ENCODE measurements at regions not wholly inside any gene's neighbourhood (a gene's known extent, or its start where the extent isn't known, plus 50 kb on each side); places are given as distances from the start of the nearest gene placed in this dataset.

DNA sequence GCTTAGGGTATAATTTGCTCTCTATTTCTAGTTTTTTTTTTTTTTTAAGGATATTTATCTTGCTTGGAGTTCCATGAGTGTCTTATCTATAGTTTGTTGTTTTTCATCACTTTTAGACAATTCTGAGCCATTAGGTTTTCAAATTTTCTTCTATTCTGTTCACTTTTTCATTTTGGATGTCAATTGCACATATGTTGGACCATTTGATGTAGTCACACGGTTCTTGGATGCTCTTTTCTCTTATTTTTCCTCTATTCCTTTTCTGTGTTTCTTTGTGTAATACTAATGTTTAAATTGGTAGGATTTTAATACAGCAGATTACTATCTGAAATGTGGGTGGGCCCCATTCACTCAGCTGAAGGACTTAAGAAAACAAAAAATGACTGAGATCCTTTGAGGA is 292.6 kb downstream of the CALCRL start (continued):
- TF ChIP-seq, protein P1, sequence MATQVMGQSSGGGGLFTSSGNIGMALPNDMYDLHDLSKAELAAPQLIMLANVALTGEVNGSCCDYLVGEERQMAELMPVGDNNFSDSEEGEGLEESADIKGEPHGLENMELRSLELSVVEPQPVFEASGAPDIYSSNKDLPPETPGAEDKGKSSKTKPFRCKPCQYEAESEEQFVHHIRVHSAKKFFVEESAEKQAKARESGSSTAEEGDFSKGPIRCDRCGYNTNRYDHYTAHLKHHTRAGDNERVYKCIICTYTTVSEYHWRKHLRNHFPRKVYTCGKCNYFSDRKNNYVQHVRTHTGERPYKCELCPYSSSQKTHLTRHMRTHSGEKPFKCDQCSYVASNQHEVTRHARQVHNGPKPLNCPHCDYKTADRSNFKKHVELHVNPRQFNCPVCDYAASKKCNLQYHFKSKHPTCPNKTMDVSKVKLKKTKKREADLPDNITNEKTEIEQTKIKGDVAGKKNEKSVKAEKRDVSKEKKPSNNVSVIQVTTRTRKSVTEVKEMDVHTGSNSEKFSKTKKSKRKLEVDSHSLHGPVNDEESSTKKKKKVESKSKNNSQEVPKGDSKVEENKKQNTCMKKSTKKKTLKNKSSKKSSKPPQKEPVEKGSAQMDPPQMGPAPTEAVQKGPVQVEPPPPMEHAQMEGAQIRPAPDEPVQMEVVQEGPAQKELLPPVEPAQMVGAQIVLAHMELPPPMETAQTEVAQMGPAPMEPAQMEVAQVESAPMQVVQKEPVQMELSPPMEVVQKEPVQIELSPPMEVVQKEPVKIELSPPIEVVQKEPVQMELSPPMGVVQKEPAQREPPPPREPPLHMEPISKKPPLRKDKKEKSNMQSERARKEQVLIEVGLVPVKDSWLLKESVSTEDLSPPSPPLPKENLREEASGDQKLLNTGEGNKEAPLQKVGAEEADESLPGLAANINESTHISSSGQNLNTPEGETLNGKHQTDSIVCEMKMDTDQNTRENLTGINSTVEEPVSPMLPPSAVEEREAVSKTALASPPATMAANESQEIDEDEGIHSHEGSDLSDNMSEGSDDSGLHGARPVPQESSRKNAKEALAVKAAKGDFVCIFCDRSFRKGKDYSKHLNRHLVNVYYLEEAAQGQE (IDR thresholded peaks at IDR 0.05; ENCODE audit: unreplicated experiment) = no peak

DNA sequence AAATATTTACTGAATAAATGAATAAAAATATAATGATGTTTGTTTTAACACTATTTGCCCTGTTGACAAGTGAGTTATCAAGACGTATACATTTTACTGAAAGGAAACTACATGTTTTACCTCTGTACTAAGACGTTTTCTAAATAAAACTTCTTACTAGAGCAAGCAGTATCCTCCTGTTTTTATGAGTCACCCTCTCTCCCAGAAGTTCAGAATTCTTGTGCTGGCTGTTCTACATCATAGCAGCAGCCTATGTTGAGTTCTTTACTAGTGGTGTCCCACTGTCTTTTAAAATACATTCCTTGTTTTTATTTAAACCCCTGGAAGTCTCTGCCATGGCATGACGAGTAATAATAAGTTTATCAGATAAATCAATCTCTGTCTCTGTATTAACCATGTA is 297.4 kb downstream of the CALCRL start:
- Histone ChIP-seq H3K27ac (ENCODE audit: low read depth) (no peak overlapping the region), H3K4me2 (no peak overlapping the region), H3K79me2 (replicated peaks; ENCODE audit: insufficient read depth) (no peaks in the 10 kb centered on the region), H3K36me3 (ENCODE audit: insufficient read depth) (peaks cover 4% of the 10 kb centered on the region; the same call in 1 of the 2 replicates), H3F3A (replicated peaks; ENCODE audit: low read depth) (no peaks in the 10 kb centered on the region), H3K9me2 (ENCODE audit: insufficient read depth) (peaks cover 4% of the 10 kb centered on the region; the same call in 1 of the 2 replicates), H3K27me3 (ENCODE audit: insufficient read depth) (no peaks in the 10 kb centered on the region), H4K20me1 (replicated peaks; ENCODE audit: insufficient read depth) (no peaks in the 10 kb centered on the region), H3K4me1 (ENCODE audit: insufficient read depth) (no peaks in the 10 kb centered on the region), H3K4me3 (no peak overlapping the region), H2AFZ (no peak overlapping the region)
- ATAC-seq (no peak), DNase-seq (ENCODE audit: low spot score) (no peak)
- Mint-ChIP-seq H3K9me3 (peaks cover 11% of the 10 kb centered on the region; the same call in 2 of the 3 replicates), H3K4me3 (no peak overlapping the region), H3K4me1 (no peaks in the 10 kb centered on the region), H3K27ac (no peak overlapping the region), H3K27me3 (ENCODE audit: insufficient read depth, low read depth, poor library complexity) (no peaks in the 10 kb centered on the region), H3K36me3 (ENCODE audit: low read depth) (peaks cover 4% of the 10 kb centered on the region)
- TF ChIP-seq, protein P1 (IDR thresholded peaks at IDR 0.05; ENCODE audit: unreplicated experiment) = no peak
- TF ChIP-seq ZNF114 (CRISPR knock-in tag; IDR thresholded peaks at IDR 0.05) = no peak
- TF ChIP-seq CREB1 (CRISPR knock-in tag; IDR thresholded peaks at IDR 0.05; ENCODE audit: low read depth) = no peak
- TF ChIP-seq NANOG (IDR thresholded peaks at IDR 0.05; ENCODE audit: borderline replicate concordance) = no peak
- TF ChIP-seq, protein P2, sequence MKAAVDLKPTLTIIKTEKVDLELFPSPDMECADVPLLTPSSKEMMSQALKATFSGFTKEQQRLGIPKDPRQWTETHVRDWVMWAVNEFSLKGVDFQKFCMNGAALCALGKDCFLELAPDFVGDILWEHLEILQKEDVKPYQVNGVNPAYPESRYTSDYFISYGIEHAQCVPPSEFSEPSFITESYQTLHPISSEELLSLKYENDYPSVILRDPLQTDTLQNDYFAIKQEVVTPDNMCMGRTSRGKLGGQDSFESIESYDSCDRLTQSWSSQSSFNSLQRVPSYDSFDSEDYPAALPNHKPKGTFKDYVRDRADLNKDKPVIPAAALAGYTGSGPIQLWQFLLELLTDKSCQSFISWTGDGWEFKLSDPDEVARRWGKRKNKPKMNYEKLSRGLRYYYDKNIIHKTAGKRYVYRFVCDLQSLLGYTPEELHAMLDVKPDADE (IDR thresholded peaks at IDR 0.05) = no peak
- TF ChIP-seq ZNF331 (CRISPR knock-in tag; IDR thresholded peaks at IDR 0.05; ENCODE audit: low read depth) = no peak
- TF ChIP-seq, protein P3, sequence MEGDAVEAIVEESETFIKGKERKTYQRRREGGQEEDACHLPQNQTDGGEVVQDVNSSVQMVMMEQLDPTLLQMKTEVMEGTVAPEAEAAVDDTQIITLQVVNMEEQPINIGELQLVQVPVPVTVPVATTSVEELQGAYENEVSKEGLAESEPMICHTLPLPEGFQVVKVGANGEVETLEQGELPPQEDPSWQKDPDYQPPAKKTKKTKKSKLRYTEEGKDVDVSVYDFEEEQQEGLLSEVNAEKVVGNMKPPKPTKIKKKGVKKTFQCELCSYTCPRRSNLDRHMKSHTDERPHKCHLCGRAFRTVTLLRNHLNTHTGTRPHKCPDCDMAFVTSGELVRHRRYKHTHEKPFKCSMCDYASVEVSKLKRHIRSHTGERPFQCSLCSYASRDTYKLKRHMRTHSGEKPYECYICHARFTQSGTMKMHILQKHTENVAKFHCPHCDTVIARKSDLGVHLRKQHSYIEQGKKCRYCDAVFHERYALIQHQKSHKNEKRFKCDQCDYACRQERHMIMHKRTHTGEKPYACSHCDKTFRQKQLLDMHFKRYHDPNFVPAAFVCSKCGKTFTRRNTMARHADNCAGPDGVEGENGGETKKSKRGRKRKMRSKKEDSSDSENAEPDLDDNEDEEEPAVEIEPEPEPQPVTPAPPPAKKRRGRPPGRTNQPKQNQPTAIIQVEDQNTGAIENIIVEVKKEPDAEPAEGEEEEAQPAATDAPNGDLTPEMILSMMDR (conservative IDR thresholded peaks at IDR 0.05; ENCODE audit: low read depth in 2 of 2) = no peak
- TF ChIP-seq EZH2phosphoT487 (IDR thresholded peaks at IDR 0.05; ENCODE audit: unreplicated experiment) = no peak
- TF ChIP-seq JUNB (IDR thresholded peaks at IDR 0.05; ENCODE audit: unreplicated experiment) = no peak
- TF ChIP-seq EZH2 (IDR thresholded peaks at IDR 0.05; ENCODE audit: low read depth, unreplicated experiment) = no peak

Measured in GM23338 (cell line).